Breast epithelium (tissue), 4 donors: ENCODE measurements at regions not wholly inside any gene's neighbourhood (a gene's known extent, or its start where the extent isn't known, plus 50 kb on each side); places are given as distances from the start of the nearest gene placed in this dataset.
"Not testable (repeated sequence)": the region's sequence is repeated elsewhere in the genome, so short reads cannot be mapped to it uniquely, and the experiment has no call there.

Source experiments
- DNase-seq, 2 donors: peaks; one replicate each; pipeline ENCODE4 v3.0.0-alpha.2; 2019; ENCODE audit warnings: low spot score in 2 of 2
- H3K27ac ChIP-seq, 2 donors: fragments of 200-600 bp; sonication (generic) in 1 of 2; one replicate each; pipeline ENCODE4 v1.5.1; 2016 to 2019; ENCODE audit warnings: mild to moderate bottlenecking in 1 of 2
- H3K27me3 ChIP-seq, 2 donors: fragments of 200-600 bp; sonication (generic) in 1 of 2; one replicate each; pipeline versions ENCODE4 v1.5.1 to v1.6.0; 2017 to 2019; ENCODE audit warnings: control low read depth in 1 of 2, mild to moderate bottlenecking in 1 of 2
- H3K36me3 ChIP-seq: fragments of 200-600 bp; one replicate; pipeline ENCODE4 v1.5.1; 2019
- H3K4me1 ChIP-seq, 2 donors: fragments of 200-600 bp; sonication (generic); one replicate each; pipeline ENCODE4 v1.5.1; 2016 to 2019; ENCODE audit warnings: control low read depth in 1 of 2
- H3K4me3 ChIP-seq, 3 donors: fragments of 200-600 bp; sonication (generic); 1 replicate in 2 of 3; 2 replicates in 1 of 3; pipeline ENCODE4 v1.5.1; 2016 to 2019; ENCODE audit warnings: mild to moderate bottlenecking in 3 of 3, moderate library complexity in 2 of 3
- H3K9me3 ChIP-seq, 2 donors: fragments of 200-600 bp; sonication (generic) in 1 of 2; one replicate each; pipeline ENCODE4 v1.5.1; 2016 to 2019; ENCODE audit warnings: control low read depth in 1 of 2
- CTCF ChIP-seq, 3 donors: fragments of 450-650 bp; IDR thresholded peaks; one replicate each; pipeline ENCODE4 v1.5.1; 2016 to 2017; ENCODE audit warnings: antibody characterized with exemption in 3 of 3, mild to moderate bottlenecking in 3 of 3, moderate library complexity in 3 of 3
- POLR2A ChIP-seq: fragments of 450-650 bp; IDR thresholded peaks from one replicate; pipeline ENCODE4 v1.6.1; 2016; ENCODE audit warnings: antibody characterized with exemption, mild to moderate bottlenecking, moderate library complexity
- POLR2AphosphoS5 ChIP-seq, 3 donors: sonication (generic); formaldehyde crosslinking; IDR thresholded peaks; one replicate each; pipeline ENCODE4 v1.6.1; 2017; ENCODE audit warnings: antibody characterized with exemption in 3 of 3
- intact Hi-C: fragments of 100-400 bp; cut with DNase I; formaldehyde crosslinking; loops from one replicate; pipeline ENCODE4 v1.15.1; 2023; ENCODE audit warnings: low total_unique reads

DNA sequence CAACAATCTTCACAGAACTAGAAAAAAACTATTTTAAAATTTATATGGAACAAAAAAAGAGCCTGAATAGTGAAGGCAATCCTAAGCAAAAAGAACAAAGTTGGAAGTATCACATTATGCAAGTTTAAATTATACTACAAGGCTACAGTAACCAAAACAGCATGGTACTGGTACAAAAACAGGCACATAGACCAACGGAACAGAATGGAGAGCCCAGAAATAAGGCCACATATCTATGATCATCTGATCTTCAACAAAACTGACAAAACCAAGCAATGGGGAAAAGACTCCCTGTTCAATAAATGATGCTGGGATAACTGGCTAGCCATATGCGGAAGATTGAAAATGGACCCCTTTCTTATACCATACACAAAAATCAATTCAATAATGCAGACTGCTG is 74.4 kb upstream of the RTN4 start:
- DNase-seq, H3K27me3 ChIP-seq, H3K4me3 ChIP-seq, H3K27ac ChIP-seq, H3K4me1 ChIP-seq, H3K36me3 ChIP-seq, H3K9me3 ChIP-seq, intact Hi-C loops: not testable (repeated sequence)

DNA sequence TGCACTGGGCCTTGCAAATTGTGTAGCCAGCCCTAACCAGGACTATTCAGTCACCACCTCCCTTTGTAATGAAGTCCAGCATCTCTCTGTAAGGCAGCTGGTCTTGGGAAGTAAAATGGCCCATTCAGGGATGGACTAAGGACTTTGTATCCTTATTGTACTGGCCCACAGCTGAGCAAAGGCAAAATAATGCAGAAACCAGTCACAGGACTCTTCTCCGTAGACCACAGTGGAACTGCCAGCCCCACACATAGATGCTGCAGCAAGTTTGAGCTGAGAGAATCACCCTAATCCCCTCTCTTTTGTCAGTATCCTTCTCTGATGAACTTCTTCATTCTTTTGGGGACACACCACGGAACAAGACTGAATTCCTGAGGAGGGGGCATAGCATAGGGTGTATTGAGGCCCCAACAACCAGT is 73.6 kb upstream of the RTN4 start:
- intact Hi-C loops, result no loop called here
- no peak for DNase-seq
- Histone ChIP-seq H3K27ac (no peak overlapping the region), H3K4me3 (no peak overlapping the region), H3K9me3 (no peaks in the 10 kb centered on the region), H3K4me1 (peaks cover 0 to 4% of the 10 kb centered on the region in 2 donors), H3K36me3 (no peaks in the 10 kb centered on the region), H3K27me3 (no peaks in the 10 kb centered on the region)
- no peak for TF ChIP-seq POLR2A
- TF ChIP-seq CTCF (IDR thresholded peaks at IDR 0.05), result no peak
- no peak for TF ChIP-seq POLR2AphosphoS5 (IDR thresholded peaks at IDR 0.05)

GRCh38 chr2:55120634-55121359 is 70.5 kb upstream of the RTN4 start:
- Histone ChIP-seq H3K27me3 (no peaks in the 10 kb centered on the region), H3K9me3 (no peaks in the 10 kb centered on the region), H3K4me3 (no peak overlapping the region), H3K27ac (peak overlapping the region; percentile 26 to 52), H3K36me3 (no peaks in the 10 kb centered on the region), H3K4me1 (peaks cover 0 to 4% of the 10 kb centered on the region in 2 donors)
- no peak for DNase-seq
- intact Hi-C loops, result no loop called here
- no peak for TF ChIP-seq POLR2AphosphoS5 (IDR thresholded peaks at IDR 0.05)

GRCh38 chr2:55119711-55120487 is 69.6 kb upstream of the RTN4 start:
- no peak for TF ChIP-seq POLR2A
- no peak for TF ChIP-seq POLR2AphosphoS5 (IDR thresholded peaks at IDR 0.05)
- TF ChIP-seq CTCF (IDR thresholded peaks at IDR 0.05), result no peak
- no peaks in the 10 kb centered on the region for H3K9me3 ChIP-seq
- H3K4me3 ChIP-seq, result no peak overlapping the region
- no peaks in the 10 kb centered on the region for H3K36me3 ChIP-seq
- intact Hi-C loops, result no loop called here
- H3K27me3 ChIP-seq, result no peaks in the 10 kb centered on the region
- H3K4me1 ChIP-seq, result peaks cover 0 to 4% of the 10 kb centered on the region in 2 donors
- peak overlapping the region; percentile 26 to 52 for H3K27ac ChIP-seq
- no peak for DNase-seq

GRCh38 chr2:55118643-55119083 is 68.4 kb upstream of the RTN4 start:
- no peak for DNase-seq
- no peak for TF ChIP-seq POLR2A
- no peak for TF ChIP-seq CTCF (IDR thresholded peaks at IDR 0.05)
- TF ChIP-seq POLR2AphosphoS5 (IDR thresholded peaks at IDR 0.05), result no peak
- no peaks in the 10 kb centered on the region for H3K36me3 ChIP-seq
- peaks cover 0 to 4% of the 10 kb centered on the region in 2 donors for H3K4me1 ChIP-seq
- no peaks in the 10 kb centered on the region for H3K9me3 ChIP-seq
- H3K27ac ChIP-seq, result no peak overlapping the region
- intact Hi-C loops, result no loop called here
- no peak overlapping the region for H3K4me3 ChIP-seq
- no peaks in the 10 kb centered on the region for H3K27me3 ChIP-seq

DNA sequence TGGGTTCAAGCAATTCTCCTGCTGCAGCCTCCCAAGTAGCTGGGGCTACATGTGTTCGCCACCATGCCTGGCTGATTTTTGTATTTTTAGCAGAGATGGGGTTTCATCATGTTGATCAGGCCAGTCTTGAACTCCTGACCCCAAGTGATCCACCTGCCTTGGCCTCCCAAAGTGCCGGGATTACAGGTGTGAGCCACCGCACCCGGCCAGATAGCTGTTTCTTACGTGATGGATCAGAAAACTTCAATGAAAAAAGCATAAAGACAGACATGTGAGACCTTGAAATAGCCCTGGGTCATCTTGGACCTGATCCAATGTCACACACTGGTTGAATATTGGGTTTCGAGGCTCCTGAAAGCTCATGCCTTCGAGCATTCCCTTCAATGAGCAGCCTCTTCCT is 66.7 kb upstream of the RTN4 start:
- DNase-seq, result no peak
- Histone ChIP-seq H3K27ac (no peak overlapping the region), H3K27me3 (no peaks in the 10 kb centered on the region), H3K4me3 (no peak overlapping the region), H3K4me1 (peaks cover 0 to 4% of the 10 kb centered on the region in 2 donors), H3K36me3 (no peaks in the 10 kb centered on the region), H3K9me3 (no peaks in the 10 kb centered on the region)
- TF ChIP-seq POLR2AphosphoS5 (IDR thresholded peaks at IDR 0.05) (no peak), POLR2A (no peak), CTCF (IDR thresholded peaks at IDR 0.05) (no peak)
- intact Hi-C loops, result no loop called here
